ENCODE measurements at regions not wholly inside any gene's neighbourhood (a gene's known extent, or its start where the extent isn't known, plus 50 kb on each side); places are given as distances from the start of the nearest gene placed in this dataset.
"Not testable (repeated sequence)": the region's sequence is repeated elsewhere in the genome, so short reads cannot be mapped to it uniquely, and the experiment has no call there.

- DNase-seq (ENCODE audit: low read depth in 1 of 2, low spot score in 1 of 2), result peak in 1 of 2 experiments; percentile 49
- no peak for TF ChIP-seq JUND (IDR thresholded peaks at IDR 0.05; ENCODE audit: low read depth)
- in situ Hi-C loops (cut with HindIII; ENCODE audit: low pct_unique_long_range_greater_than_20kb, low sequenced_read_pairs), result no loop called here
These were observed 211.3 kb upstream of the APCDD1 start for GRCh38 chr18:10242936-10243680.

GRCh38 chr18:10244341-10244740 is 210.1 kb upstream of the APCDD1 start:
- DNase-seq (ENCODE audit: low read depth in 1 of 2, low spot score in 1 of 2), result no peak
- TF ChIP-seq JUND (IDR thresholded peaks at IDR 0.05; ENCODE audit: low read depth), result no peak
- in situ Hi-C loops (cut with HindIII; ENCODE audit: low pct_unique_long_range_greater_than_20kb, low sequenced_read_pairs), result no loop called here

- TF ChIP-seq JUND (IDR thresholded peaks at IDR 0.05; ENCODE audit: low read depth), result no peak
- DNase-seq (ENCODE audit: low read depth in 1 of 2, low spot score in 1 of 2), result no peak
- in situ Hi-C loops (cut with HindIII; ENCODE audit: low pct_unique_long_range_greater_than_20kb, low sequenced_read_pairs), result no loop called here
These were observed 209.2 kb upstream of the APCDD1 start for GRCh38 chr18:10245031-10245845.

GRCh38 chr18:10245846-10246175 is 208.6 kb upstream of the APCDD1 start:
- DNase-seq (ENCODE audit: low read depth in 1 of 2, low spot score in 1 of 2), result no peak
- in situ Hi-C loops (cut with HindIII; ENCODE audit: low pct_unique_long_range_greater_than_20kb, low sequenced_read_pairs), result no loop called here
- TF ChIP-seq JUND (IDR thresholded peaks at IDR 0.05; ENCODE audit: low read depth), result no peak

- in situ Hi-C loops (cut with HindIII; ENCODE audit: low pct_unique_long_range_greater_than_20kb, low sequenced_read_pairs), result no loop called here
- TF ChIP-seq JUND (IDR thresholded peaks at IDR 0.05; ENCODE audit: low read depth), result no peak
- no peak for DNase-seq (ENCODE audit: low read depth in 1 of 2, low spot score in 1 of 2)
These were observed 207.3 kb upstream of the APCDD1 start for GRCh38 chr18:10247021-10247741.

- TF ChIP-seq JUND (IDR thresholded peaks at IDR 0.05; ENCODE audit: low read depth), result no peak
- in situ Hi-C loops (cut with HindIII; ENCODE audit: low pct_unique_long_range_greater_than_20kb, low sequenced_read_pairs), result no loop called here
- DNase-seq (ENCODE audit: low read depth in 1 of 2, low spot score in 1 of 2), result no peak
These were observed 206.7 kb upstream of the APCDD1 start for GRCh38 chr18:10247742-10248082.

- TF ChIP-seq JUND (IDR thresholded peaks at IDR 0.05; ENCODE audit: low read depth), result no peak
- in situ Hi-C loops (cut with HindIII; ENCODE audit: low pct_unique_long_range_greater_than_20kb, low sequenced_read_pairs), result no loop called here
- DNase-seq (ENCODE audit: low read depth in 1 of 2, low spot score in 1 of 2), result no peak
These were observed 205.7 kb upstream of the APCDD1 start for GRCh38 chr18:10248738-10249137.

GRCh38 chr18:10249270-10249669 is 205.2 kb upstream of the APCDD1 start:
- no peak for TF ChIP-seq JUND (IDR thresholded peaks at IDR 0.05; ENCODE audit: low read depth)
- in situ Hi-C loops (cut with HindIII; ENCODE audit: low pct_unique_long_range_greater_than_20kb, low sequenced_read_pairs), result no loop called here
- DNase-seq (ENCODE audit: low read depth in 1 of 2, low spot score in 1 of 2), result no peak

- in situ Hi-C loops (cut with HindIII; ENCODE audit: low pct_unique_long_range_greater_than_20kb, low sequenced_read_pairs), result no loop called here
- no peak for DNase-seq (ENCODE audit: low read depth in 1 of 2, low spot score in 1 of 2)
- TF ChIP-seq JUND (IDR thresholded peaks at IDR 0.05; ENCODE audit: low read depth), result no peak
These were observed 204.6 kb upstream of the APCDD1 start for GRCh38 chr18:10249801-10250200.

GRCh38 chr18:10252494-10252893 is 201.9 kb upstream of the APCDD1 start:
- no peak for TF ChIP-seq JUND (IDR thresholded peaks at IDR 0.05; ENCODE audit: low read depth)
- no peak for DNase-seq (ENCODE audit: low read depth in 1 of 2, low spot score in 1 of 2)
- in situ Hi-C loops (cut with HindIII; ENCODE audit: low pct_unique_long_range_greater_than_20kb, low sequenced_read_pairs), result no loop called here

GRCh38 chr18:10252952-10253705 is 201.3 kb upstream of the APCDD1 start:
- DNase-seq (ENCODE audit: low read depth in 1 of 2, low spot score in 1 of 2), result no peak
- in situ Hi-C loops (cut with HindIII; ENCODE audit: low pct_unique_long_range_greater_than_20kb, low sequenced_read_pairs), result no loop called here
- no peak for TF ChIP-seq JUND (IDR thresholded peaks at IDR 0.05; ENCODE audit: low read depth)

- DNase-seq (ENCODE audit: low read depth in 1 of 2, low spot score in 1 of 2); in situ Hi-C loops (cut with HindIII; ENCODE audit: low pct_unique_long_range_greater_than_20kb, low sequenced_read_pairs): not testable (repeated sequence)
These were observed 198.2 kb upstream of the APCDD1 start for GRCh38 chr18:10256276-10256675.

Measured in T47D (cell line).